ENCODE measurements at regions not wholly inside any gene's neighbourhood (a gene's known extent, or its start where the extent isn't known, plus 50 kb on each side); places are given as distances from the start of the nearest gene placed in this dataset.

GRCh38 chr18:40911582-40912254, 1043.3 kb upstream of the PIK3C3 start:
- no peak for TF ChIP-seq ZNF114 (CRISPR knock-in tag; IDR thresholded peaks at IDR 0.05)
- TF ChIP-seq, protein P1, sequence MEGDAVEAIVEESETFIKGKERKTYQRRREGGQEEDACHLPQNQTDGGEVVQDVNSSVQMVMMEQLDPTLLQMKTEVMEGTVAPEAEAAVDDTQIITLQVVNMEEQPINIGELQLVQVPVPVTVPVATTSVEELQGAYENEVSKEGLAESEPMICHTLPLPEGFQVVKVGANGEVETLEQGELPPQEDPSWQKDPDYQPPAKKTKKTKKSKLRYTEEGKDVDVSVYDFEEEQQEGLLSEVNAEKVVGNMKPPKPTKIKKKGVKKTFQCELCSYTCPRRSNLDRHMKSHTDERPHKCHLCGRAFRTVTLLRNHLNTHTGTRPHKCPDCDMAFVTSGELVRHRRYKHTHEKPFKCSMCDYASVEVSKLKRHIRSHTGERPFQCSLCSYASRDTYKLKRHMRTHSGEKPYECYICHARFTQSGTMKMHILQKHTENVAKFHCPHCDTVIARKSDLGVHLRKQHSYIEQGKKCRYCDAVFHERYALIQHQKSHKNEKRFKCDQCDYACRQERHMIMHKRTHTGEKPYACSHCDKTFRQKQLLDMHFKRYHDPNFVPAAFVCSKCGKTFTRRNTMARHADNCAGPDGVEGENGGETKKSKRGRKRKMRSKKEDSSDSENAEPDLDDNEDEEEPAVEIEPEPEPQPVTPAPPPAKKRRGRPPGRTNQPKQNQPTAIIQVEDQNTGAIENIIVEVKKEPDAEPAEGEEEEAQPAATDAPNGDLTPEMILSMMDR (conservative IDR thresholded peaks at IDR 0.05; ENCODE audit: low read depth in 2 of 2), result no peak
- TF ChIP-seq, protein P2, sequence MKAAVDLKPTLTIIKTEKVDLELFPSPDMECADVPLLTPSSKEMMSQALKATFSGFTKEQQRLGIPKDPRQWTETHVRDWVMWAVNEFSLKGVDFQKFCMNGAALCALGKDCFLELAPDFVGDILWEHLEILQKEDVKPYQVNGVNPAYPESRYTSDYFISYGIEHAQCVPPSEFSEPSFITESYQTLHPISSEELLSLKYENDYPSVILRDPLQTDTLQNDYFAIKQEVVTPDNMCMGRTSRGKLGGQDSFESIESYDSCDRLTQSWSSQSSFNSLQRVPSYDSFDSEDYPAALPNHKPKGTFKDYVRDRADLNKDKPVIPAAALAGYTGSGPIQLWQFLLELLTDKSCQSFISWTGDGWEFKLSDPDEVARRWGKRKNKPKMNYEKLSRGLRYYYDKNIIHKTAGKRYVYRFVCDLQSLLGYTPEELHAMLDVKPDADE (IDR thresholded peaks at IDR 0.05), result no peak
- no peak for TF ChIP-seq CREB1 (CRISPR knock-in tag; IDR thresholded peaks at IDR 0.05; ENCODE audit: low read depth)
- TF ChIP-seq STAT1 (IDR thresholded peaks at IDR 0.05; ENCODE audit: unreplicated experiment), result no peak
- TF ChIP-seq JUNB (IDR thresholded peaks at IDR 0.05; ENCODE audit: unreplicated experiment), result no peak
- TF ChIP-seq EZH2phosphoT487 (IDR thresholded peaks at IDR 0.05; ENCODE audit: unreplicated experiment), result no peak
- no peak for TF ChIP-seq EZH2 (IDR thresholded peaks at IDR 0.05; ENCODE audit: low read depth, unreplicated experiment)
- TF ChIP-seq POLR2AphosphoS5 (IDR thresholded peaks at IDR 0.05; ENCODE audit: low read depth), result no peak
- TF ChIP-seq ZNF331 (CRISPR knock-in tag; IDR thresholded peaks at IDR 0.05; ENCODE audit: low read depth), result no peak
- H3F3A ChIP-seq (replicated peaks; ENCODE audit: low read depth), result no peaks in the 10 kb centered on the region
- no peaks in the 10 kb centered on the region for H3K4me1 ChIP-seq (ENCODE audit: insufficient read depth)
- no peaks in the 10 kb centered on the region for H3K79me2 ChIP-seq (replicated peaks; ENCODE audit: insufficient read depth)
- H3K4me2 ChIP-seq, result no peak overlapping the region
- H3K36me3 ChIP-seq (ENCODE audit: insufficient read depth), result no peaks in the 10 kb centered on the region
- H3K27me3 ChIP-seq (ENCODE audit: insufficient read depth), result no peaks in the 10 kb centered on the region
- peak overlapping the region; percentile 15; the same call in 1 of the 2 replicates for H2AFZ ChIP-seq
- no peak overlapping the region for H3K27ac ChIP-seq (ENCODE audit: low read depth)
- Mint-ChIP-seq H3K36me3 (ENCODE audit: low read depth) (no peaks in the 10 kb centered on the region), H3K27me3 (ENCODE audit: insufficient read depth, low read depth, poor library complexity) (no peaks in the 10 kb centered on the region), H3K4me1 (no peaks in the 10 kb centered on the region), H3K27ac (peak overlapping the region; percentile 1; the same call in 1 of the 2 replicates), H3K9me3 (no peaks in the 10 kb centered on the region), H3K4me3 (no peak overlapping the region)
- no peak for ATAC-seq
- no peak for DNase-seq (ENCODE audit: low spot score)
- H3K9me2 ChIP-seq (ENCODE audit: insufficient read depth), result no peaks in the 10 kb centered on the region; the same call in 1 of the 2 replicates
- no peaks in the 10 kb centered on the region for H4K20me1 ChIP-seq (replicated peaks; ENCODE audit: insufficient read depth)
- H3K4me3 ChIP-seq, result no peak overlapping the region

DNA sequence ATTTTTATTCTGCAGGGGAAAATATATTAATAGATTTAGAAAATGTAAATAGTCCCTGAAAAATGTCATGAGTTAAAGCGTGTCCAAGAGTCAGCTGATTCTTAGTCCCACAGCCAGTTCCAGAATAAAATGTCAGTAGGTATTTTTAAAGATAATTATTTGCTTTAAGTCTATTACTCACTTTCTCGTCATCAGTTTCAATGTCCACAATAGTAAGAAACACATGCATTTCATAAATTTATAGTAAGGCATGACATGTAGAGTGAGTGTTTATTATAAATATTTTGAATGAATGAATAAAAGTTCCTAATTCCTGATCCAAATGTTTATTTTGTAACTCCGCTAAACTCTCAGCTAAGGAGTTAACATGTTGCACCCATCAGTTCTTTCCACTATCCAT, 1044.0 kb upstream of the PIK3C3 start:
- H3F3A ChIP-seq (replicated peaks; ENCODE audit: low read depth), result no peaks in the 10 kb centered on the region
- ATAC-seq, result no peak
- TF ChIP-seq, protein P3, sequence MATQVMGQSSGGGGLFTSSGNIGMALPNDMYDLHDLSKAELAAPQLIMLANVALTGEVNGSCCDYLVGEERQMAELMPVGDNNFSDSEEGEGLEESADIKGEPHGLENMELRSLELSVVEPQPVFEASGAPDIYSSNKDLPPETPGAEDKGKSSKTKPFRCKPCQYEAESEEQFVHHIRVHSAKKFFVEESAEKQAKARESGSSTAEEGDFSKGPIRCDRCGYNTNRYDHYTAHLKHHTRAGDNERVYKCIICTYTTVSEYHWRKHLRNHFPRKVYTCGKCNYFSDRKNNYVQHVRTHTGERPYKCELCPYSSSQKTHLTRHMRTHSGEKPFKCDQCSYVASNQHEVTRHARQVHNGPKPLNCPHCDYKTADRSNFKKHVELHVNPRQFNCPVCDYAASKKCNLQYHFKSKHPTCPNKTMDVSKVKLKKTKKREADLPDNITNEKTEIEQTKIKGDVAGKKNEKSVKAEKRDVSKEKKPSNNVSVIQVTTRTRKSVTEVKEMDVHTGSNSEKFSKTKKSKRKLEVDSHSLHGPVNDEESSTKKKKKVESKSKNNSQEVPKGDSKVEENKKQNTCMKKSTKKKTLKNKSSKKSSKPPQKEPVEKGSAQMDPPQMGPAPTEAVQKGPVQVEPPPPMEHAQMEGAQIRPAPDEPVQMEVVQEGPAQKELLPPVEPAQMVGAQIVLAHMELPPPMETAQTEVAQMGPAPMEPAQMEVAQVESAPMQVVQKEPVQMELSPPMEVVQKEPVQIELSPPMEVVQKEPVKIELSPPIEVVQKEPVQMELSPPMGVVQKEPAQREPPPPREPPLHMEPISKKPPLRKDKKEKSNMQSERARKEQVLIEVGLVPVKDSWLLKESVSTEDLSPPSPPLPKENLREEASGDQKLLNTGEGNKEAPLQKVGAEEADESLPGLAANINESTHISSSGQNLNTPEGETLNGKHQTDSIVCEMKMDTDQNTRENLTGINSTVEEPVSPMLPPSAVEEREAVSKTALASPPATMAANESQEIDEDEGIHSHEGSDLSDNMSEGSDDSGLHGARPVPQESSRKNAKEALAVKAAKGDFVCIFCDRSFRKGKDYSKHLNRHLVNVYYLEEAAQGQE (IDR thresholded peaks at IDR 0.05; ENCODE audit: unreplicated experiment), result no peak

More for the DNA sequence above, 1044.0 kb upstream of the PIK3C3 start:
- H3K27ac ChIP-seq (ENCODE audit: low read depth), result no peak overlapping the region
- H3K4me2 ChIP-seq, result no peak overlapping the region
- Mint-ChIP-seq H3K27ac (no peak overlapping the region), H3K4me3 (no peak overlapping the region), H3K27me3 (ENCODE audit: insufficient read depth, low read depth, poor library complexity) (no peaks in the 10 kb centered on the region), H3K4me1 (no peaks in the 10 kb centered on the region), H3K9me3 (no peaks in the 10 kb centered on the region), H3K36me3 (ENCODE audit: low read depth) (no peaks in the 10 kb centered on the region)
- no peaks in the 10 kb centered on the region for H3K27me3 ChIP-seq (ENCODE audit: insufficient read depth)
- no peaks in the 10 kb centered on the region for H3K4me1 ChIP-seq (ENCODE audit: insufficient read depth)
- no peak overlapping the region for H3K4me3 ChIP-seq
- no peaks in the 10 kb centered on the region for H4K20me1 ChIP-seq (replicated peaks; ENCODE audit: insufficient read depth)
- peak overlapping the region; percentile 15; the same call in 1 of the 2 replicates for H2AFZ ChIP-seq
- no peaks in the 10 kb centered on the region for H3K79me2 ChIP-seq (replicated peaks; ENCODE audit: insufficient read depth)
- no peaks in the 10 kb centered on the region; the same call in 1 of the 2 replicates for H3K9me2 ChIP-seq (ENCODE audit: insufficient read depth)
- DNase-seq (ENCODE audit: low spot score), result no peak
- H3K36me3 ChIP-seq (ENCODE audit: insufficient read depth), result no peaks in the 10 kb centered on the region

All from GM23338 (cell line).